Suppressor macrophage treated with lipopolysaccharide for 1 hour (primary cell): ENCODE measurements at regions not wholly inside any gene's neighbourhood (a gene's known extent, or its start where the extent isn't known, plus 50 kb on each side); places are given as distances from the start of the nearest gene placed in this dataset.
"Not testable (repeated sequence)": the region's sequence is repeated elsewhere in the genome, so short reads cannot be mapped to it uniquely, and the experiment has no call there.

Source experiments
- DNase-seq, 3 donors: peaks; one replicate each; pipeline ENCODE4 v3.0.0-alpha.2; 2020 to 2022

GRCh38 chr7:6882321-6882721 lies 56.2 kb upstream of the CCZ1B start:
- not testable (repeated sequence) for DNase-seq

- DNase-seq: not testable (repeated sequence)
Observed at GRCh38 chr7:6883756-6884155, 57.7 kb upstream of the CCZ1B start.

GRCh38 chr7:6886198-6886597 lies 60.1 kb upstream of the CCZ1B start:
- DNase-seq: no peak

GRCh38 chr7:6888267-6889045 lies 62.4 kb upstream of the CCZ1B start:
- not testable (repeated sequence) for DNase-seq

- DNase-seq: no peak
Observed at GRCh38 chr7:6889252-6889812, 63.3 kb upstream of the CCZ1B start.

GRCh38 chr7:6902097-6902518 lies 76.0 kb upstream of the CCZ1B start:
- not testable (repeated sequence) for DNase-seq

GRCh38 chr7:6903289-6903688 lies 77.2 kb upstream of the CCZ1B start:
- DNase-seq: not testable (repeated sequence)

GRCh38 chr7:6903792-6904191 lies 77.7 kb upstream of the CCZ1B start:
- not testable (repeated sequence) for DNase-seq

GRCh38 chr7:6917258-6917657 lies 91.2 kb upstream of the CCZ1B start:
- DNase-seq: no peak

GRCh38 chr7:6919169-6919568 lies 93.1 kb upstream of the CCZ1B start:
- not testable (repeated sequence) for DNase-seq

- DNase-seq: not testable (repeated sequence)
Observed at GRCh38 chr7:6924523-6924922, 98.4 kb upstream of the CCZ1B start.

GRCh38 chr7:6926193-6927174 lies 100.4 kb upstream of the CCZ1B start:
- peak in 1 of 3 donors; percentile 1 for DNase-seq

GRCh38 chr7:6927643-6928042 lies 101.6 kb upstream of the CCZ1B start:
- not testable (repeated sequence) for DNase-seq

- not testable (repeated sequence) for DNase-seq
Observed at GRCh38 chr7:6929588-6929987, 103.5 kb upstream of the CCZ1B start.

- not testable (repeated sequence) for DNase-seq
Observed at GRCh38 chr7:6930081-6930635, 104.1 kb upstream of the CCZ1B start.

- peak in 2 of 3 donors; percentile 10 to 19 for DNase-seq
Observed at GRCh38 chr7:6930787-6931186, 104.7 kb upstream of the CCZ1B start.

GRCh38 chr7:6931456-6931855 lies 105.4 kb upstream of the CCZ1B start:
- DNase-seq: not testable (repeated sequence)

GRCh38 chr7:6933954-6934632 lies 108.0 kb upstream of the CCZ1B start:
- DNase-seq: not testable (repeated sequence)

- DNase-seq: no peak
Observed at GRCh38 chr7:6934981-6935380, 108.9 kb upstream of the CCZ1B start.

- DNase-seq: not testable (repeated sequence)
Observed at GRCh38 chr7:6936626-6937025, 110.6 kb upstream of the CCZ1B start.

- not testable (repeated sequence) for DNase-seq
Observed at GRCh38 chr7:6937746-6938145, 111.7 kb upstream of the CCZ1B start.

- peak in 2 of 3 donors; percentile 2 to 10 for DNase-seq
Observed at GRCh38 chr7:6938284-6938683, 112.2 kb upstream of the CCZ1B start.
